K562 (cell line): ENCODE measurements at regions not wholly inside any gene's neighbourhood (a gene's known extent, or its start where the extent isn't known, plus 50 kb on each side); places are given as distances from the start of the nearest gene placed in this dataset.

ENCODE experiments used
- ARID1B ChIP-seq: fragments of 450-650 bp; IDR thresholded peaks from 2 replicates; pipeline ENCODE4 v1.6.1; 2016; ENCODE audit warnings: antibody characterized with exemption, mild to moderate bottlenecking, inconsistent platforms
- CEBPG ChIP-seq, 3 experiments: fragments of 200-800 bp in 1 of 3; sonication (Bioruptor generic) in 1 of 3; sonication (generic) in 1 of 3; formaldehyde crosslinking in 1 of 3; IDR thresholded peaks in 2 of 3; conservative IDR thresholded peaks in 1 of 3; 2 replicates each; pipeline versions ENCODE4 v1.6.1 to v1.8.0; 2016 to 2022; ENCODE audit warnings: missing compliant biosample characterization in 2 of 3, missing genetic modification characterization in 2 of 3, mild to moderate bottlenecking in 1 of 3, missing genetic modification reagents in 1 of 3
- CREB3L1 ChIP-seq: fragments of 450-650 bp; IDR thresholded peaks from 2 replicates; pipeline ENCODE4 v1.6.1; 2014; ENCODE audit warnings: low read depth, mild to moderate bottlenecking, moderate library complexity, borderline replicate concordance
- DPF2 ChIP-seq: fragments of 450-650 bp; IDR thresholded peaks from 2 replicates; pipeline ENCODE4 v1.6.1; 2016
- EGR1 ChIP-seq: fragments of 450-650 bp; conservative IDR thresholded peaks from 2 replicates; pipeline ENCODE4 v1.6.1; 2017; ENCODE audit warnings: mild to moderate bottlenecking
- EP400 ChIP-seq: fragments of 450-650 bp; IDR thresholded peaks from 2 replicates; pipeline ENCODE4 v1.6.1; 2017; ENCODE audit warnings: antibody characterized with exemption, mild to moderate bottlenecking, moderate library complexity
- FOSL1 ChIP-seq: fragments of 200-800 bp; sonication (Bioruptor generic); conservative IDR thresholded peaks from 2 replicates; pipeline ENCODE4 v1.6.1; 2016; ENCODE audit warnings: missing genetic modification characterization, missing compliant biosample characterization
- FOXP4 ChIP-seq: sonication (generic); formaldehyde crosslinking; IDR thresholded peaks from 2 replicates; pipeline ENCODE4 v1.8.0; 2022; ENCODE audit warnings: mild to moderate bottlenecking, missing genetic modification reagents, borderline replicate concordance
- HDAC2 ChIP-seq: fragments of 450-650 bp; IDR thresholded peaks from 2 replicates; pipeline ENCODE4 v1.6.1; 2016; ENCODE audit warnings: mild to moderate bottlenecking
- KAT8 ChIP-seq: fragments of 450-650 bp; IDR thresholded peaks from 2 replicates; pipeline ENCODE4 v1.6.1; 2016; ENCODE audit warnings: low read depth, mild to moderate bottlenecking
- KDM1A ChIP-seq, 2 experiments: fragments of 450-650 bp; IDR thresholded peaks; 2 replicates each; pipeline ENCODE4 v1.6.1; 2016; ENCODE audit warnings: mild to moderate bottlenecking in 2 of 2
- LARP7 ChIP-seq: fragments of 450-650 bp; IDR thresholded peaks from 2 replicates; pipeline ENCODE4 v1.6.1; 2016
- LEF1 ChIP-seq: fragments of 450-650 bp; IDR thresholded peaks from 2 replicates; pipeline ENCODE4 v1.6.1; 2016; ENCODE audit warnings: mild to moderate bottlenecking
- MYNN ChIP-seq, 2 experiments: sonication (generic); formaldehyde crosslinking in 1 of 2; IDR thresholded peaks; 2 replicates each; pipeline versions ENCODE4 v1.5.0 to v1.6.1; 2016 to 2020; ENCODE audit warnings: antibody characterized with exemption in 1 of 2, missing genetic modification reagents in 1 of 2
- NFIC ChIP-seq: fragments of 450-650 bp; IDR thresholded peaks from 2 replicates; pipeline ENCODE4 v1.6.1; 2017; ENCODE audit warnings: mild to moderate bottlenecking, inconsistent platforms
- NR2C1 ChIP-seq, 2 experiments: fragments of 450-650 bp; IDR thresholded peaks; 2 replicates each; pipeline ENCODE4 v1.6.1; 2017; ENCODE audit warnings: mild to moderate bottlenecking in 2 of 2, antibody characterized with exemption in 1 of 2, inconsistent platforms in 1 of 2, missing compliant biosample characterization in 1 of 2, missing genetic modification characterization in 1 of 2
- RAD21 ChIP-seq, 2 experiments: fragments of 250-450 bp in 1 of 2; fragments of 450-650 bp in 1 of 2; sonication (Bioruptor Pico) in 1 of 2; formaldehyde crosslinking in 1 of 2; IDR thresholded peaks in 1 of 2; conservative IDR thresholded peaks in 1 of 2; 2 replicates each; pipeline versions ENCODE4 v1.4.0 to v1.8.0; 2020 to 2022; ENCODE audit warnings: mild to moderate bottlenecking in 2 of 2, moderate library complexity in 1 of 2
- RCOR1 ChIP-seq, 2 experiments: IDR thresholded peaks; 2 replicates each; pipeline ENCODE4 v1.6.1; 2012; ENCODE audit warnings: low read depth in 2 of 2, low read length in 2 of 2, borderline replicate concordance in 1 of 2, improper control_type of control experiment in 1 of 2
- SLC30A9 ChIP-seq: fragments of 250-450 bp; sonication (Bioruptor Pico); IDR thresholded peaks from 2 replicates; pipeline ENCODE4 v1.8.0; 2022; ENCODE audit warnings: mild to moderate bottlenecking, moderate library complexity
- YBX1 ChIP-seq: fragments of 450-650 bp; IDR thresholded peaks from 2 replicates; pipeline ENCODE4 v1.7.1; 2016; ENCODE audit warnings: mild to moderate bottlenecking
- ZEB2 ChIP-seq: fragments of 450-650 bp; IDR thresholded peaks from 2 replicates; pipeline ENCODE4 v1.6.1; 2016
- TF ChIP-seq, protein P1 (sequence below): fragments of 450-650 bp; IDR thresholded peaks from 2 replicates; pipeline ENCODE4 v1.6.1; 2016
- TF ChIP-seq, protein P2 (sequence below): sonication (generic); IDR thresholded peaks from 2 replicates; pipeline ENCODE4 v1.6.1; 2016

- TF ChIP-seq RCOR1 (IDR thresholded peaks at IDR 0.05; ENCODE audit: borderline replicate concordance in 1 of 2, low read depth in 2 of 2, low read length in 2 of 2) = peak in 1 of 2 experiments; percentile 78; a peak in 2 of 4 replicates
- TF ChIP-seq ARID1B = peak; percentile 59
- no peak for TF ChIP-seq KAT8
- no peak for TF ChIP-seq YBX1
- TF ChIP-seq KDM1A (IDR thresholded peaks at IDR 0.05) = peak in 1 of 2 experiments; percentile 16; a peak in 1 of 4 replicates
- TF ChIP-seq RAD21 (CRISPR knock-in tag; conservative IDR thresholded peaks at IDR 0.05 in 1 of 2, IDR thresholded peaks at IDR 0.05 in 1 of 2) = peak in 1 of 2 experiments; percentile 58; a peak in 3 of 4 replicates
- peak; percentile 62; the same call in 1 of the 2 replicates for TF ChIP-seq MYNN (IDR thresholded peaks at IDR 0.05)
- TF ChIP-seq MYNN (CRISPR knock-in tag; IDR thresholded peaks at IDR 0.05) = no peak
- no peak for TF ChIP-seq EP400
- peak; percentile 22; the same call in 1 of the 2 replicates for TF ChIP-seq CEBPG (CRISPR knock-in tag; IDR thresholded peaks at IDR 0.05)
- peak in 1 of 2 experiments; percentile 51; a peak in 2 of 4 replicates for TF ChIP-seq CEBPG (tag; conservative IDR thresholded peaks at IDR 0.05 in 1 of 2, IDR thresholded peaks at IDR 0.05 in 1 of 2)
- TF ChIP-seq NR2C1 (IDR thresholded peaks at IDR 0.05) = no peak
- no peak for TF ChIP-seq NR2C1 (tag; IDR thresholded peaks at IDR 0.05)
- TF ChIP-seq HDAC2 = peak; percentile 50; the same call in 1 of the 2 replicates
- TF ChIP-seq DPF2 = 0 out of 2 replicates have a peak, but pooled peaks have one; percentile 31
- TF ChIP-seq NFIC = peak; percentile 9; the same call in 1 of the 2 replicates
- peak; percentile 20; the same call in 1 of the 2 replicates for TF ChIP-seq ZEB2
- TF ChIP-seq EGR1 = no peak
- TF ChIP-seq FOSL1 (tag) = peak; percentile 80
- no peak for TF ChIP-seq LARP7
- TF ChIP-seq FOXP4 (CRISPR knock-in tag) = peak; percentile 20; the same call in 1 of the 2 replicates
- no peak for TF ChIP-seq SLC30A9
- no peak for TF ChIP-seq LEF1
- TF ChIP-seq, protein P1, sequence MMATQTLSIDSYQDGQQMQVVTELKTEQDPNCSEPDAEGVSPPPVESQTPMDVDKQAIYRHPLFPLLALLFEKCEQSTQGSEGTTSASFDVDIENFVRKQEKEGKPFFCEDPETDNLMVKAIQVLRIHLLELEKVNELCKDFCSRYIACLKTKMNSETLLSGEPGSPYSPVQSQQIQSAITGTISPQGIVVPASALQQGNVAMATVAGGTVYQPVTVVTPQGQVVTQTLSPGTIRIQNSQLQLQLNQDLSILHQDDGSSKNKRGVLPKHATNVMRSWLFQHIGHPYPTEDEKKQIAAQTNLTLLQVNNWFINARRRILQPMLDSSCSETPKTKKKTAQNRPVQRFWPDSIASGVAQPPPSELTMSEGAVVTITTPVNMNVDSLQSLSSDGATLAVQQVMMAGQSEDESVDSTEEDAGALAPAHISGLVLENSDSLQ = peak; percentile 62
- TF ChIP-seq, protein P2, sequence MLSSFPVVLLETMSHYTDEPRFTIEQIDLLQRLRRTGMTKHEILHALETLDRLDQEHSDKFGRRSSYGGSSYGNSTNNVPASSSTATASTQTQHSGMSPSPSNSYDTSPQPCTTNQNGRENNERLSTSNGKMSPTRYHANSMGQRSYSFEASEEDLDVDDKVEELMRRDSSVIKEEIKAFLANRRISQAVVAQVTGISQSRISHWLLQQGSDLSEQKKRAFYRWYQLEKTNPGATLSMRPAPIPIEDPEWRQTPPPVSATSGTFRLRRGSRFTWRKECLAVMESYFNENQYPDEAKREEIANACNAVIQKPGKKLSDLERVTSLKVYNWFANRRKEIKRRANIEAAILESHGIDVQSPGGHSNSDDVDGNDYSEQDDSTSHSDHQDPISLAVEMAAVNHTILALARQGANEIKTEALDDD = 0 out of 2 replicates have a peak, but pooled peaks have one; percentile 29
- TF ChIP-seq CREB3L1 = 0 out of 2 replicates have a peak, but pooled peaks have one; percentile 39
Observed at GRCh38 chr16:85173146-85173980, 61.1 kb upstream of the CIBAR2 start (continued).
